ENCODE measurements at regions not wholly inside any gene's neighbourhood (a gene's known extent, or its start where the extent isn't known, plus 50 kb on each side); places are given as distances from the start of the nearest gene placed in this dataset.

GRCh38 chr6:98036344-98036923 lies 753.4 kb upstream of the MMS22L start:
- H4K20me1 ChIP-seq (ENCODE audit: low read depth) = no peaks in the 10 kb centered on the region
- H3K27ac Mint-ChIP-seq = peak overlapping the region; percentile 95
- peak overlapping the region; percentile 36 for H3K4me2 ChIP-seq
- peaks cover 51% of the 10 kb centered on the region for H3K4me1 Mint-ChIP-seq
- no peak overlapping the region for H3K4me3 Mint-ChIP-seq
- no peak overlapping the region for H3K9ac ChIP-seq
- no peaks in the 10 kb centered on the region for H3K79me2 ChIP-seq (ENCODE audit: low read depth)
- TF ChIP-seq, protein P1, sequence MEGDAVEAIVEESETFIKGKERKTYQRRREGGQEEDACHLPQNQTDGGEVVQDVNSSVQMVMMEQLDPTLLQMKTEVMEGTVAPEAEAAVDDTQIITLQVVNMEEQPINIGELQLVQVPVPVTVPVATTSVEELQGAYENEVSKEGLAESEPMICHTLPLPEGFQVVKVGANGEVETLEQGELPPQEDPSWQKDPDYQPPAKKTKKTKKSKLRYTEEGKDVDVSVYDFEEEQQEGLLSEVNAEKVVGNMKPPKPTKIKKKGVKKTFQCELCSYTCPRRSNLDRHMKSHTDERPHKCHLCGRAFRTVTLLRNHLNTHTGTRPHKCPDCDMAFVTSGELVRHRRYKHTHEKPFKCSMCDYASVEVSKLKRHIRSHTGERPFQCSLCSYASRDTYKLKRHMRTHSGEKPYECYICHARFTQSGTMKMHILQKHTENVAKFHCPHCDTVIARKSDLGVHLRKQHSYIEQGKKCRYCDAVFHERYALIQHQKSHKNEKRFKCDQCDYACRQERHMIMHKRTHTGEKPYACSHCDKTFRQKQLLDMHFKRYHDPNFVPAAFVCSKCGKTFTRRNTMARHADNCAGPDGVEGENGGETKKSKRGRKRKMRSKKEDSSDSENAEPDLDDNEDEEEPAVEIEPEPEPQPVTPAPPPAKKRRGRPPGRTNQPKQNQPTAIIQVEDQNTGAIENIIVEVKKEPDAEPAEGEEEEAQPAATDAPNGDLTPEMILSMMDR (IDR thresholded peaks at IDR 0.05) = no peak
- no peak for TF ChIP-seq EZH2phosphoT487 (IDR thresholded peaks at IDR 0.05)
- no peak for TF ChIP-seq EZH2 (IDR thresholded peaks at IDR 0.05)
- H3K27ac ChIP-seq = peak overlapping the region; percentile 24
- no peaks in the 10 kb centered on the region for H3K36me3 Mint-ChIP-seq
- H3K27me3 ChIP-seq = no peaks in the 10 kb centered on the region
- H3K4me3 ChIP-seq = no peak overlapping the region
- H3F3A ChIP-seq (ENCODE audit: low read depth) = peaks cover 47% of the 10 kb centered on the region
- no peaks in the 10 kb centered on the region for H3K9me3 ChIP-seq (ENCODE audit: low read depth)
- H3K4me1 ChIP-seq = peaks cover 54% of the 10 kb centered on the region
- no peaks in the 10 kb centered on the region for H3K36me3 ChIP-seq
- H3K27me3 Mint-ChIP-seq (ENCODE audit: insufficient read depth, low read depth) = peaks cover 2% of the 10 kb centered on the region
- H2AFZ ChIP-seq (replicated peaks) = peak overlapping the region; percentile 59
- DNase-seq (ENCODE audit: low spot score) = peak; percentile 69
- no peaks in the 10 kb centered on the region for H3K9me3 Mint-ChIP-seq

GRCh38 chr6:98037571-98037970 lies 754.6 kb upstream of the MMS22L start:
- TF ChIP-seq EZH2phosphoT487 (IDR thresholded peaks at IDR 0.05) (no peak), EZH2 (IDR thresholded peaks at IDR 0.05) (no peak)
- TF ChIP-seq, protein P1 (IDR thresholded peaks at IDR 0.05) = peak; percentile 43
- Histone ChIP-seq H2AFZ (replicated peaks) (no peak overlapping the region), H3K27me3 (no peaks in the 10 kb centered on the region), H3K4me1 (peaks cover 65% of the 10 kb centered on the region), H3K4me3 (no peak overlapping the region), H3K79me2 (ENCODE audit: low read depth) (no peaks in the 10 kb centered on the region), H4K20me1 (ENCODE audit: low read depth) (no peaks in the 10 kb centered on the region), H3K4me2 (no peak overlapping the region), H3K36me3 (no peaks in the 10 kb centered on the region), H3K9ac (no peak overlapping the region), H3F3A (ENCODE audit: low read depth) (peaks cover 59% of the 10 kb centered on the region), H3K9me3 (ENCODE audit: low read depth) (no peaks in the 10 kb centered on the region), H3K27ac (no peak overlapping the region)
- peaks cover 60% of the 10 kb centered on the region for H3K4me1 Mint-ChIP-seq
- no peak overlapping the region for H3K4me3 Mint-ChIP-seq
- no peaks in the 10 kb centered on the region for H3K36me3 Mint-ChIP-seq
- no peaks in the 10 kb centered on the region for H3K9me3 Mint-ChIP-seq
- no peak overlapping the region for H3K27ac Mint-ChIP-seq
- H3K27me3 Mint-ChIP-seq (ENCODE audit: insufficient read depth, low read depth) = peaks cover 2% of the 10 kb centered on the region
- no peak for DNase-seq (ENCODE audit: low spot score)

DNA sequence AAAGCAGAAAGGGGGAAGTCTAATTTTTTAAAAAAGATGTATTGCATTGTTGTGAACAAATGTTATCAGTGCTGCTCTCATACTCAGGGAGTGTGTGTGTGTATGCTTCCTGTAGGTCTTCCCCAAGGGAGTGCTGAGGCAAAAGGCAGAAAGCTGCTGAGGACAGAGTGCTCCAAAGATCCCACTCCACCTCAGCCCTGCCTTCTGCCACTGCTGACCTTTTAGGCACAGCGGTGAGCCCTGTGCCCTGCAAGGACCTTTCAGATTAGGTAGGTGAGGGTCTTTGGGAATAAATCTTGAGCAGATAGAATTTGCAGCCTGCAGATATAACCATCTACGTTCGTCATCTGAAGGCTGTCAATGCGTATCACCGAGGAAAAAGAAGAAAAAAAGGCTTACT lies 756.4 kb upstream of the MMS22L start:
- Mint-ChIP-seq H3K9me3 (no peaks in the 10 kb centered on the region), H3K27me3 (ENCODE audit: insufficient read depth, low read depth) (peaks cover 2% of the 10 kb centered on the region), H3K4me3 (peak overlapping the region; percentile 79), H3K27ac (peak overlapping the region; percentile 98), H3K4me1 (peaks cover 71% of the 10 kb centered on the region), H3K36me3 (no peaks in the 10 kb centered on the region)
- H3K27me3 ChIP-seq = no peaks in the 10 kb centered on the region
- no peak overlapping the region for H3K9ac ChIP-seq
- peak overlapping the region; percentile 93 for H3K27ac ChIP-seq
- no peaks in the 10 kb centered on the region for H4K20me1 ChIP-seq (ENCODE audit: low read depth)
- H3F3A ChIP-seq (ENCODE audit: low read depth) = peaks cover 61% of the 10 kb centered on the region
- peak overlapping the region; percentile 15 for H2AFZ ChIP-seq (replicated peaks)
- H3K9me3 ChIP-seq (ENCODE audit: low read depth) = no peaks in the 10 kb centered on the region
- H3K79me2 ChIP-seq (ENCODE audit: low read depth) = no peaks in the 10 kb centered on the region
- peak; percentile 19 for DNase-seq (ENCODE audit: low spot score)
- peaks cover 84% of the 10 kb centered on the region for H3K4me1 ChIP-seq
- TF ChIP-seq, protein P1 (IDR thresholded peaks at IDR 0.05) = no peak
- TF ChIP-seq EZH2phosphoT487 (IDR thresholded peaks at IDR 0.05) = no peak
- no peak for TF ChIP-seq EZH2 (IDR thresholded peaks at IDR 0.05)
- no peaks in the 10 kb centered on the region for H3K36me3 ChIP-seq
- H3K4me3 ChIP-seq = no peak overlapping the region
- H3K4me2 ChIP-seq = peak overlapping the region; percentile 67

All from neural progenitor cell (in vitro differentiated cells).